Stomach (tissue), 4 donors: ENCODE measurements at regions not wholly inside any gene's neighbourhood (a gene's known extent, or its start where the extent isn't known, plus 50 kb on each side); places are given as distances from the start of the nearest gene placed in this dataset.

Source experiments
- POLR2A ChIP-seq, 4 donors: fragments of 450-650 bp; IDR thresholded peaks; one replicate each; pipeline ENCODE4 v1.6.1; 2016; ENCODE audit warnings: antibody characterized with exemption in 4 of 4, control low read depth in 2 of 4, mild to moderate bottlenecking in 1 of 4, moderate library complexity in 1 of 4
- POLR2AphosphoS5 ChIP-seq, 3 donors: sonication (generic); formaldehyde crosslinking; IDR thresholded peaks; one replicate each; pipeline ENCODE4 v1.6.1; 2016; ENCODE audit warnings: antibody characterized with exemption in 3 of 3
- TF ChIP-seq, protein P1 (sequence below), 7 experiments: fragments of 450-650 bp in 4 of 7; fragments of 200-600 bp in 3 of 7; sonication (generic) in 3 of 7; IDR thresholded peaks; one replicate each; pipeline ENCODE4 v1.5.1; 2016 to 2019; ENCODE audit warnings: antibody characterized with exemption in 7 of 7, control low read depth in 2 of 7, mild to moderate bottlenecking in 1 of 7

DNA sequence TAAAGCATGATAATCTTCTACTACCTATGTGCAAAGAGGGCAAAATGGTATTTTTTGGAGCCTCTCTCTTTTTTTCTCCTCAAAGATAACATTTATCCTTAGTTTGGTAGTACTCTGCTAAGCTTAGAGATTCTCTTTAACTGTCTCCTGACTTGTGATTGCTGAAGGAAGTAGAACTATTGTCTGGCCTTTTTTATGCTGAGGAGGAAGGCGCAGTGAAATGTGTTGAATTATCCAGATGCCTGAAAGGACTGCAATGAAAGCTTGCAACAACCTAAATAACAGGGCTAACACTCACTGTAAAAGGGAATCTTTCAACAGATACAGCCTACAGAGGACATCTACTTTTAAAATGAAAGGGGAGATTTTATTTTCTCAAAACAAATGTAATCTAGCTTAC is 59.5 kb upstream of the CCDC160 start:
- TF ChIP-seq POLR2A (IDR thresholded peaks at IDR 0.05) = no peak
- TF ChIP-seq, protein P1, sequence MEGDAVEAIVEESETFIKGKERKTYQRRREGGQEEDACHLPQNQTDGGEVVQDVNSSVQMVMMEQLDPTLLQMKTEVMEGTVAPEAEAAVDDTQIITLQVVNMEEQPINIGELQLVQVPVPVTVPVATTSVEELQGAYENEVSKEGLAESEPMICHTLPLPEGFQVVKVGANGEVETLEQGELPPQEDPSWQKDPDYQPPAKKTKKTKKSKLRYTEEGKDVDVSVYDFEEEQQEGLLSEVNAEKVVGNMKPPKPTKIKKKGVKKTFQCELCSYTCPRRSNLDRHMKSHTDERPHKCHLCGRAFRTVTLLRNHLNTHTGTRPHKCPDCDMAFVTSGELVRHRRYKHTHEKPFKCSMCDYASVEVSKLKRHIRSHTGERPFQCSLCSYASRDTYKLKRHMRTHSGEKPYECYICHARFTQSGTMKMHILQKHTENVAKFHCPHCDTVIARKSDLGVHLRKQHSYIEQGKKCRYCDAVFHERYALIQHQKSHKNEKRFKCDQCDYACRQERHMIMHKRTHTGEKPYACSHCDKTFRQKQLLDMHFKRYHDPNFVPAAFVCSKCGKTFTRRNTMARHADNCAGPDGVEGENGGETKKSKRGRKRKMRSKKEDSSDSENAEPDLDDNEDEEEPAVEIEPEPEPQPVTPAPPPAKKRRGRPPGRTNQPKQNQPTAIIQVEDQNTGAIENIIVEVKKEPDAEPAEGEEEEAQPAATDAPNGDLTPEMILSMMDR (IDR thresholded peaks at IDR 0.05) = no peak
- no peak for TF ChIP-seq POLR2AphosphoS5 (IDR thresholded peaks at IDR 0.05)
